GM21526 (cell line): ENCODE measurements at regions not wholly inside any gene's neighbourhood (a gene's known extent, or its start where the extent isn't known, plus 50 kb on each side); places are given as distances from the start of the nearest gene placed in this dataset.
"Not testable (repeated sequence)": the region's sequence is repeated elsewhere in the genome, so short reads cannot be mapped to it uniquely, and the experiment has no call there.

Source experiments
- ATAC-seq: cut with Tn5 transposase; IDR thresholded peaks from one replicate; pipeline ENCODE4 v1.9.1; 2021; ENCODE audit warnings: moderate library complexity; ENCODE audit not compliant: unreplicated experiment, low FRiP score

GRCh38 chr6:4345543-4345942 lies 210.2 kb upstream of the ECI2 start:
- no peak for ATAC-seq

- ATAC-seq = no peak
Measured at GRCh38 chr6:4344317-4344899, 209.0 kb upstream of the ECI2 start.

GRCh38 chr6:4342407-4343137 lies 207.2 kb upstream of the ECI2 start:
- no peak for ATAC-seq

- no peak for ATAC-seq
Measured at GRCh38 chr6:4341078-4341797, 205.9 kb upstream of the ECI2 start.

- no peak for ATAC-seq
Measured at GRCh38 chr6:4340544-4340943, 205.2 kb upstream of the ECI2 start.

- no peak for ATAC-seq
Measured at GRCh38 chr6:4338884-4339283, 203.5 kb upstream of the ECI2 start.

- no peak for ATAC-seq
Measured at GRCh38 chr6:4336778-4337442, 201.5 kb upstream of the ECI2 start.

GRCh38 chr6:4336084-4336483 lies 200.7 kb upstream of the ECI2 start:
- no peak for ATAC-seq

- not testable (repeated sequence) for ATAC-seq
Measured at GRCh38 chr6:4334158-4334740, 198.9 kb upstream of the ECI2 start.

GRCh38 chr6:4327841-4328240 lies 192.5 kb upstream of the ECI2 start:
- ATAC-seq = no peak

GRCh38 chr6:4324746-4325145 lies 189.4 kb upstream of the ECI2 start:
- no peak for ATAC-seq

- ATAC-seq = no peak
Measured at GRCh38 chr6:4323322-4323721, 187.9 kb upstream of the ECI2 start.

- no peak for ATAC-seq
Measured at GRCh38 chr6:4322846-4323309, 187.5 kb upstream of the ECI2 start.

GRCh38 chr6:4322134-4322845 lies 186.9 kb upstream of the ECI2 start:
- no peak for ATAC-seq

- no peak for ATAC-seq
Measured at GRCh38 chr6:4320860-4321259, 185.5 kb upstream of the ECI2 start.

- ATAC-seq = no peak
Measured at GRCh38 chr6:4319981-4320683, 184.8 kb upstream of the ECI2 start.

- no peak for ATAC-seq
Measured at GRCh38 chr6:4318321-4318720, 182.9 kb upstream of the ECI2 start.

- ATAC-seq = no peak
Measured at GRCh38 chr6:4316867-4317400, 181.6 kb upstream of the ECI2 start.

- no peak for ATAC-seq
Measured at GRCh38 chr6:4314201-4314707, 178.9 kb upstream of the ECI2 start.
